LHCN-M2 (cell line): ENCODE measurements at regions not wholly inside any gene's neighbourhood (a gene's known extent, or its start where the extent isn't known, plus 50 kb on each side); places are given as distances from the start of the nearest gene placed in this dataset.
A peak's percentile ranks its signal among the peaks of the same experiment; 100 is the strongest.

Source experiments
- DNase-seq: peaks from one replicate; pipeline ENCODE4 v3.0.0-alpha.2; 2012; ENCODE audit warnings: low read depth

DNA sequence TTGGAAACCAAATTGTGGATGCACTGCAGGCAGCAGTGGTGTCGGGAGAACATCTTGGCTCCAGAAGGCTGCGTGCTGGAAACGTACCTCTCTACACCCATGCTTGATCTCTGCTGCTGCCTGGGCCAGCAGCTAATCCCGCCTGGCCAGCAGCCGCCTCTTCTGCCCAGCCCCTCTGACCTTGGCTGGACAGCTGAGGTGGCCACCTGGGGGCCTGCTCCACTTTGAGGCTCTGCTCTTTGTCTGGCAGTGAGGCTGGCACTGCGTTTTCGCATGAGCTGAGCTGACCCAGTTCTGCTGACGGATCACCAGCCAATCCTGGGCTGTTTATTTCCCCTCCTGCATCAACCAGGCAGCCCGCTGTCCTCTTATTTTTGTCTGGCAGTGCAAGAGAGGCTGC, 154.9 kb downstream of the TENT4A start:
- no peak for DNase-seq

DNA sequence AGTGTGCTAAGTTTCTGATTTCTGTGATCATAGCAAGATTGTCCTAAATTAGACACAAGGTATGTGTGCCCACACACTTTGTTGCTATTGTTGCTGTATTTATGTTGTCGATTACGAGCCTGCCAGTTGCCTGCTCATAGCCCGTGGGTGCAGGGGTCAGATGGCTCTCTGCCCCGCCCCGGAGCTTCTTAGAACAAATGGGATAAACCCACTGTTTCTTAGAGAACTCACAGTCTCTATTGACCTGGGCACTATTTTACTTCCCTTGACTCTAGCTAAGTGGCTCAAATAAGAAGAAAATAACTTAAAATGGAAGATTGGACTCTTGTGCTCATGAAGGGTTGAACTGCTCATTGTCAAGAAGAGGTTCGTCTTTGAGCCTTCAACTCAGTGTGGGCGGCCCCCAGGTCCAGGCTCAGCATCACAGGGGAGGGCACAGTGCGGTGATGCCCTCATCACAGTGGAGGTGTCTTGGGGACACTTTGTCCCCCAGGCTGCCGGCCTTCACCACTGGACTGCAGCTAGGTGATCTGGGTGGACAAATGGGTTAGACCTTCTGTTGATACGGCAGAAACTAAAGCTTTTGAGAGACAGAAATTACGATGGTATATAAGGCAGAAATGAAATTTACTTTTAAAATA, 155.5 kb downstream of the TENT4A start:
- DNase-seq: no peak

GRCh38 chr5:6869677-6870076, 156.4 kb downstream of the TENT4A start:
- DNase-seq: no peak

DNA sequence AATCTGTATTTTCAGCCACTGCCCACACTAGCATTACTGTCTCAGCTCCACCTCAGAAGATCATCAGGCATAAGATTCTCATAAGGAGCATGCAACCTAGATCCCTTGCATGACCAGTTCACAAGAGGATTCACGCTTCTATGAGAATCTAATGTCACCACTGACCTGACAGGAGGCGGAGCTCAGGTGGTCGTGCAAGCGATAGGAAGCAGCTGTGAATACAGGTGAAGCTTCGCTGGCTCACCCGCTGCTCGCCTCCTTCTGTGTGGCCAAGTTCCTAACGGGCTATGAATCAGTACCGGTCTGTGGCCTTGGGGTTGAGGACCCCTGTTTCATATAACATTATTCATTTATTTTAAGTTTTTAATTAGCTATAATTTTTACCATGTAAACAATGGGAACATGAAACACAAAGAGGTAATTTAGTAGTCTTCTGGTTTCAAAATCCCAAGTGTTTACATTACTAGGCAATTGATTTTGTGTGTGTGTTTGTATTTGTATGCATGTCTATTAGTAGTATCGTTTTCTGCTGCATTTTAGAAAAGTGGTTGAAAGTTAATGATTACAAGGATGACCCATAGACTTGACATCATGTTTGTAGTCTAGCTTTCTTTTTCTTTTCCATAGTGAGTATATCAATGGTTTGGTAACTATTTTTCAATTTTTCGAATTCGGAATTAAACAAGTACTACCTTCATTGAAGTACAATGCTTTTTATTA, 159.4 kb downstream of the TENT4A start:
- DNase-seq: no peak

DNA sequence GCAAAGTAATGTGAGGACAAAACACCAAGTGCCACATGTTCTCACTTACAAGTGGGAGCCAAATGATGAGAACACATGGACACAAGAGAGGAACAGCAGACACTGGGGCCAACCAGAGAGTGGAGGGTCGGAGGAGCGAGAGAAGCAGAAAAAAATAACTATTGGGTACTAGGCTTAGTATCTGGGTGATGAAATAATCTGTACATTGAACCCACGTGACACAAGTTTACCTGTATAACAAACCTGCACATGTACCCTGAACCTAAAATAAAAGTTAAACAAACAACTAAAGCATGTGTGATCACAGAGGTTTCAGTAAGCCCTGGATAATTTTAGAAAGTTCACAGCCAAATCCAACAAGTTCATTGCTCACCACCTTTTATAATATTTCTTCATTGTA, 160.1 kb downstream of the TENT4A start:
- DNase-seq: no peak

GRCh38 chr5:6875376-6875775, 162.1 kb downstream of the TENT4A start:
- no peak for DNase-seq

DNA sequence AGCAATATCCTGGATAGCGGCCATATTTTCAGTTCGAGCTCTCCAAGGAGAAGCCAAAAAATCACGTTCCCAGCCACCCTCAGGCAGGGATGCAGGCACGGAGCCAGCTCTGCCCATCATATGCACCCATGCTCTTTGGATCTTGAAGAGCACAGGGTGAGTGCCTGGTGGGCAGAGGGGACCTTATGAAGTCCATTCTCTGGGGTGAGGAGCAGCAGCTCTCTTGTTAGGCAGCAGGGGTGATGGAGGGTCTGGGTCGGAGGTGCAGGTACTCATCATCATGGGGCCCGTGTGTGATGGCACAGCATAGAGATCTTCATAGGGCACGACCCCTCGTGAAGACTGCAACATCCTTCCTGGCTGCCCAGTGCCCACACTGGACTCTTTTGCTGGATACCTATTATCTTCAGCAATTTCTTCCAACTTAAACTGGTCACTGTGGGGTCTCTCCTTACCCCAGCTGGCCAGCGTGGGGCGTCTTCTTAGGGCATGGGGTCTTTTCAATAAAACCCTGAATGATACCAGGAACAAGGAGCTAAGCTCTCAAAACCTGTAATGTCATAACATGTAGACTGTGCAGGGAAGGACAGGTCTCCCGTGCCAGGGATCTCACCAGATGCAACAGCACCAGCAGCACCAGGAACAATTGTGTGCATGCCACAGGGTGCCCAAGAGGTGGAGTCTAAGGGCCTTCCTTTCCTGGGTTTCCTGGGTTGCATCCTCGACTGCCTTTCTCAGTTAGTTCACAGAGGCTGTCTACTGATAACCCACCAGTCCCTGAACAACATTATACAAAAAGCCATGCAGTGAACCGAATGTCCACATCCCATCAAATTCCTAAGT, 165.0 kb downstream of the TENT4A start:
- no peak for DNase-seq

- DNase-seq: no peak
These were observed 172.3 kb downstream of the TENT4A start for GRCh38 chr5:6885581-6885980.

DNA sequence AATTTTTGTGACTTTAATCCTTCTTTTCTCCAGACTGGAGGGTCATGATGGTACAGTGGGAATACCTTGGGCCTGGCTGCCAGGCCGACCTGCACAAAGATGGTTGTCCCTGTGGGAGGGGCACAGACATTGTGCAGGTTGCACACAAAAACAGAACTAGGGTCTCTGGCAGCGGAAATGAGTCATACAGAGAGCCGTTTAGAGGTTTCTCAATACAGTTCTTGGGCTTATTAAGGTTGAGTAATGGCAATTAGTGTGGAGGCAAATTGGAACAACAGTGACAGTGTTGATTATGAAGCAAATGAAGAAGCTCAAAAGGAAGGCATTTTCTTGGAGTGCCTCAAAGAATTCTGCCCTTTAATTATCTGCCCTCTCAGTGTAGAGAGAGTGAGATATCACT, 173.6 kb downstream of the TENT4A start:
- DNase-seq: no peak

DNA sequence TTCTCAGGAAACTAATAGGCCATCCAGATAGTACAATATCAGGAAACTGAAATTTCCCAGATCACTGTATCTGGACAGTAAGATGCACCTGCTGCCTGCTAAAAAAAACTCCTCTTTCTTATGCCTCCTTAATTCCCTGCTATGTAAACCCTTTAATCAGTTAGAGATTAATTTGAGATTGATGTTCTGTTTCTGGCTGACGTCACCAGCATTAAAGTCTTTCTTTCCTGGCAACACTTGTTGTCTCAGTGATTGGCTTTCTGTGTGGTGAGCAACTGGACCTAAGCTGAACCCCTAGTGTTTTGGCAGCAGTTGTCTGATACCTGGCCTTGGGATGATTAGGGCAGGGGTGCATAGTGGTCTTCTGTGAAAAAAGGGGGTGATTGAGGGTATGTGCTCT, 175.8 kb downstream of the TENT4A start:
- no peak for DNase-seq

DNA sequence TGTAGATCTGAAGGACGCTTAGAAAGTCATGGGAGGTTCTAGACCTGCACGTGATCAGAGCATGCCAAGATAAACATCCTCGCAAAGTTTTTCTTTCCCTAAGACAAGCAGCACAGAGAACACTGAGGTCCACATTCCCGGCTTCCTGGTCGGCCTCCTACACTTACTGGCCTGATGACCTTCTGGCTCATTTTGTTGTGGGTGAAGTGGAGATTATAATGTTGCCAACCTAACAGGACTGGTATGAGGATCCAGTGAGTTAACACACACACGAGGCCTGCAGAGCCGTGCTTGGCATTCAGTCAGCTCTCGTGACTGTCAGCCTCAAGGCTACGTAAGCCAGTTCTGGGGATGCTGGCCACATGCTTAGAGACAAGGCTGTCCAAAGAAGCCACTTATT, 186.0 kb downstream of the TENT4A start:
- DNase-seq: peak; percentile 6

GRCh38 chr5:6900247-6901227, 187.3 kb downstream of the TENT4A start:
- no peak for DNase-seq

- DNase-seq: no peak
These were observed 188.9 kb downstream of the TENT4A start for GRCh38 chr5:6902094-6902493.

- DNase-seq: no peak
These were observed 189.4 kb downstream of the TENT4A start for GRCh38 chr5:6902597-6902996.

- no peak for DNase-seq
These were observed 190.7 kb downstream of the TENT4A start for GRCh38 chr5:6903934-6904333.

DNA sequence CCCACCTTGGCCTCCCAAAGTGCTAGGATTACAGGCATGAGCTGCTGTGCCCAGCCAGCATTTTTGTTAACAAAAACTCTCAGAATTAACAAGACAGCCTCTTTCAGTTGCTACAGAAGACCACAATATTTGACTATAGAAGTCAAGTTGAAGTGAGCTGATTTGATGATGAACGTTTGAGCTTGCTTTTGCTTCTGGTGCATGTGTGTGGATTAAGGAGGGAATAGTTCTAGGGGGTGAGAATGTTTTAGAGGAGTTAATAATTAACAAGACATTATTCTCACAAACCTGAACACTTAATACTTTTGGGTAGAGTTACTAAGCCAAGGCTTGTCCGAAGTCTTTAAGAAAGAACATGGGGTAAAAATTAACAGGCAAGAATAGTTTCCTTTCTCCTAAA, 191.6 kb downstream of the TENT4A start:
- DNase-seq: no peak

- peak; percentile 20 for DNase-seq
These were observed 192.2 kb downstream of the TENT4A start for GRCh38 chr5:6905423-6905822.

DNA sequence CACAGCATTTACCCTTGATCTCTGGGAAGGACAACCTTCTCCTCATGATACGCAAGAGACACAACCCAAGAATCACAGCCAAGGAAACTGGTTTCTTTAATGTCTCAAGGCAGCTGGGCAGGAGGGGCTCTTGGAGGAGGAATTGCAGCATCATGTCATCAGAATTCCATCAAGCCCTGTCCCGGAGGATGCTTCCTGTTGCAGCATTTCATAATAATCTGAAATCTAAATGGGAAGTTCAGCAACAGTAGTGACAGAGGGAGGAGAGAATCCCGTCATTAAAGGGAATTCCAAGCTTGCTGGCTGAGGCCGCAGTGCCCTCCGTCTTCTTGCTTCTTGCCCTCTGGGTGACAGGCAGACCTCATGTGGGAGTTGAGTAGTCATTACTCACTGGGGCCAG, 192.7 kb downstream of the TENT4A start:
- DNase-seq: peak; percentile 13

DNA sequence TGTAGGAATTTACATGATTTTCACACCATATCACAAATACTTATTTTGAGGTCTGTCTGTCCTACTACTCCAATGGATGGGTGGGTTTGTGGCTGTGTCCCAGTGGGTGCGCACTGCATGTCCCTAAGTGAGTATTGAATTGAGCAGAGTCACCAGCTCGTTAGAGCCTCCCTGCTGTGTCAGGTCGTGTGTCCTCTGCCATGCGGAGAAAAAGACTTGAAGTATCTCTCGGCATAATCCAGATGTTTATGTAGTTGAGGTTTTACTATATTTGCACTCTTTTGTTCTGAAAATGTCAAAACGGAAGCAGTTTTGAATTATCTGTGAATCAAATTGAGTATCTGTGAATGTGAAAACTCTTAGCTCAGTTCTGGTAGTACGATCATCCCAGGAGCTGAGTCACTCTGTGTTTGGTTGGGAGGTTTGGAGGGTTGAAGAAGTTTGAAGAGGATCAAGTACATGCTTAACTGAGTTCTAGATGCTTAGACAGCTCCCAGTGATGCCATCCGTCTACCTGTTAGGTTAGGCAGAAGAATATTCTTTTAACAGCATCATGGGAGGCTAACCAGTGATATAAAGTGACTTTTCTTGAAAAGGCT, 194.2 kb downstream of the TENT4A start:
- DNase-seq: no peak

GRCh38 chr5:6909901-6910300, 196.7 kb downstream of the TENT4A start:
- DNase-seq: no peak

DNA sequence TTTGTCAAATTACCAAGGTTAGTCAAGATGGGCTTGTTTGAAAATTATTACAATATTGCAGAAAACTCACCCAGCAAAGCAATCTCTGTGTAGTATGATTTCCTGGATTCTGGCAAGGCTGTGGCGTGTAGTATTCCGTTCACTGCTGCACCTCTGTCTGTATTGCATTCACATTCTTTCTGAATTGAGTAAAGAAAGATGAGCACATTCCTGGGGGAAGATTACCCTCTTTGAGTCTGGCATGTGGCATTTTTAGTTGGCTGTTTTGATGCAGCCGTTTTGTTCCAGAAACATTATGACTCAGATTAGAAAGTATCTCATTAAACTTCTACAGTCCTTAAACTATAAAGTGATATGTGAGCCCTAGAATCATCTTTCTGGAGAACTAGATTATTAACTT, 197.7 kb downstream of the TENT4A start:
- peak; percentile 12 for DNase-seq
